ENCODE measurements at regions not wholly inside any gene's neighbourhood (a gene's known extent, or its start where the extent isn't known, plus 50 kb on each side); places are given as distances from the start of the nearest gene placed in this dataset.

DNA sequence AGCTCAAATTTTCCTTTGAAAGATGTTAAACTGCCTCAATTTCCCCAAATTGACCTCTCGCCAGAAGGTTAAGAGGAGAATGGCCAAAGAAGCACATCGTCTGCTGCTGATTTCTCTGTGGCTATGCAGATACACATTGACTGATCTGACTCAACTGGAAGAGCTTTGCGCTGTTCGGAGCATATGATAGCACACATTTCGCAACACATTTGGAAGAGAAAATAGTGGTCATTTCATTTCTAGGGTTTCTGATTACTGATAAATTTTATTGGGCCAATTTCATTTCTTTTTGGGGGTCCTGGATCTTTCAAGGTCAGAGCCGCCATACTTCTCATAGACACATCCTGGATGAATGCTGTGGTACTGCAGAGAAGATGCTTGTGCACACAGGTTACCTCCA is 138.5 kb downstream of the TMEM200C start:
- no peak for DNase-seq
- Histone ChIP-seq H3K9ac (ENCODE audit: low read length) (no peak overlapping the region), H3K4me2 (ENCODE audit: low read depth, low read length) (no peak overlapping the region), H3K4me3 (ENCODE audit: low read length) (no peak overlapping the region), H3K9me3 (replicated peaks; ENCODE audit: insufficient read depth, low read length) (no peaks in the 10 kb centered on the region), H3K27ac (ENCODE audit: low read length) (no peak overlapping the region), H3K79me2 (ENCODE audit: low read length) (no peaks in the 10 kb centered on the region), H3K36me3 (replicated peaks; ENCODE audit: insufficient read depth, low read length) (no peaks in the 10 kb centered on the region), H3K27me3 (replicated peaks; ENCODE audit: insufficient read depth, low read length) (no peaks in the 10 kb centered on the region), H3K4me1 (ENCODE audit: low read length) (no peaks in the 10 kb centered on the region), H2AFZ (ENCODE audit: low read length) (no peak overlapping the region), H3K9me2 (replicated peaks; ENCODE audit: insufficient read depth, low read length) (no peaks in the 10 kb centered on the region), H3F3A (ENCODE audit: insufficient read depth, low read length) (no peaks in the 10 kb centered on the region), H4K20me1 (ENCODE audit: insufficient read depth, low read length) (no peaks in the 10 kb centered on the region; the same call in 1 of the 2 replicates)
- TF ChIP-seq EZH2 (optimal IDR thresholded peaks at IDR 0.05; ENCODE audit: low read depth, low read length), result no peak
- TF ChIP-seq EZH2phosphoT487 (IDR thresholded peaks at IDR 0.05; ENCODE audit: low read length), result no peak
- TF ChIP-seq CTCF (IDR thresholded peaks at IDR 0.05; ENCODE audit: low read length), result no peak

DNA sequence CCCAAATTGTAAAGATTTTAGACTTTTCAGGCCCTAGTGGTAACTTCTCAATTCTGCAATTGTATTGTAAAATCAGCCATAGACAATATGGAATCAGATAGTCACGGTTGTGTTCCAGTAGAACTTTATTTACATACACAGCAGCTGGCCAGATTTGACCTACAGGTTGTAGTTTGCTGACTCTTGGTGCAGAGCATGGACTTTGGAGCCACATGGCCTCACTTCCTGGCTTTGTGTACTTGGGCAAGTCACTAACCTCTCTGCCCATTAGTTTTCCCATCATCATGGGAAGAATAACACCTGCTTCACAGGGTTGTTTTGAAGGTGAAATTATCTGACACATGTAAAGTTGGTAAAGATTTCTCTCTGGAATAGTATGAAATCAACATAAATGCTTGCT is 147.6 kb downstream of the TMEM200C start:
- H3K4me1 ChIP-seq (ENCODE audit: low read length), result no peaks in the 10 kb centered on the region
- no peak for TF ChIP-seq EZH2 (optimal IDR thresholded peaks at IDR 0.05; ENCODE audit: low read depth, low read length)
- TF ChIP-seq EZH2phosphoT487 (IDR thresholded peaks at IDR 0.05; ENCODE audit: low read length), result no peak
- TF ChIP-seq CTCF (IDR thresholded peaks at IDR 0.05; ENCODE audit: low read length), result no peak
- H3K9me3 ChIP-seq (replicated peaks; ENCODE audit: insufficient read depth, low read length), result no peaks in the 10 kb centered on the region
- H3K9me2 ChIP-seq (replicated peaks; ENCODE audit: insufficient read depth, low read length), result no peaks in the 10 kb centered on the region
- H3K4me2 ChIP-seq (ENCODE audit: low read depth, low read length), result no peak overlapping the region
- no peaks in the 10 kb centered on the region for H4K20me1 ChIP-seq (ENCODE audit: insufficient read depth, low read length)
- no peaks in the 10 kb centered on the region for H3K79me2 ChIP-seq (ENCODE audit: low read length)
- no peak overlapping the region for H3K27ac ChIP-seq (ENCODE audit: low read length)
- H3K36me3 ChIP-seq (replicated peaks; ENCODE audit: insufficient read depth, low read length), result no peaks in the 10 kb centered on the region
- H2AFZ ChIP-seq (ENCODE audit: low read length), result no peak overlapping the region
- no peaks in the 10 kb centered on the region for H3F3A ChIP-seq (ENCODE audit: insufficient read depth, low read length)
- no peak overlapping the region for H3K9ac ChIP-seq (ENCODE audit: low read length)
- H3K4me3 ChIP-seq (ENCODE audit: low read length), result no peak overlapping the region
- DNase-seq, result no peak
- no peaks in the 10 kb centered on the region for H3K27me3 ChIP-seq (replicated peaks; ENCODE audit: insufficient read depth, low read length)

GRCh38 chr18:5746844-5747243 is 148.5 kb downstream of the TMEM200C start:
- Histone ChIP-seq H3K9me3 (replicated peaks; ENCODE audit: insufficient read depth, low read length) (no peaks in the 10 kb centered on the region), H3K4me2 (ENCODE audit: low read depth, low read length) (no peak overlapping the region), H3F3A (ENCODE audit: insufficient read depth, low read length) (no peaks in the 10 kb centered on the region), H3K36me3 (replicated peaks; ENCODE audit: insufficient read depth, low read length) (no peaks in the 10 kb centered on the region), H3K79me2 (ENCODE audit: low read length) (no peaks in the 10 kb centered on the region), H4K20me1 (ENCODE audit: insufficient read depth, low read length) (no peaks in the 10 kb centered on the region), H3K9ac (ENCODE audit: low read length) (no peak overlapping the region), H3K27me3 (replicated peaks; ENCODE audit: insufficient read depth, low read length) (no peaks in the 10 kb centered on the region), H3K4me1 (ENCODE audit: low read length) (no peaks in the 10 kb centered on the region), H2AFZ (ENCODE audit: low read length) (no peak overlapping the region), H3K9me2 (replicated peaks; ENCODE audit: insufficient read depth, low read length) (no peaks in the 10 kb centered on the region), H3K27ac (ENCODE audit: low read length) (no peak overlapping the region), H3K4me3 (ENCODE audit: low read length) (no peak overlapping the region)
- no peak for DNase-seq
- TF ChIP-seq EZH2phosphoT487 (IDR thresholded peaks at IDR 0.05; ENCODE audit: low read length) (no peak), CTCF (IDR thresholded peaks at IDR 0.05; ENCODE audit: low read length) (no peak), EZH2 (optimal IDR thresholded peaks at IDR 0.05; ENCODE audit: low read depth, low read length) (no peak)
